Suppressor macrophage (primary cell): ENCODE measurements at regions not wholly inside any gene's neighbourhood (a gene's known extent, or its start where the extent isn't known, plus 50 kb on each side); places are given as distances from the start of the nearest gene placed in this dataset.

Source experiments
- DNase-seq, 4 experiments: peaks; one replicate each; pipeline ENCODE4 v3.0.0-alpha.2; 2020 to 2022

DNA sequence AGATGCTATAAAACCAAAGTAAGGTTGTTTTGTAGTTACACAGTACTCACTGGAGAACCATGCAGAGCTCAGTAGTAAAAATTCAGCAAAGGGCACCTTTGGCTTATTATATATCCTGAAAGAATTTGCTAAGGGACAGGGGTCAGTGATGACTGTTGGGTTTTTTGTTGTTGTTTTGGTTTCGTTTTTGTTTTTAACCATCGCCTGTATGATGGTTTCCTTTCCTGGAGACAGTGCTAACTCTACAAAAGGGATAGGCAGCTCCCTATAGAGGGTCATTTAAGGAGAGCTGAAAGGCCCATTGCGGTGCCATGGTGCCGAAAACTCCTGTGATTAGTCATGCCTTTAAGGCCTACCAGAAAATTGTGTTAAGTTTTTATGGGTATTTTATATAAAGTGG is 118.2 kb upstream of the GOLIM4 start:
- peak in 1 of 4 experiments; percentile 1 for DNase-seq

DNA sequence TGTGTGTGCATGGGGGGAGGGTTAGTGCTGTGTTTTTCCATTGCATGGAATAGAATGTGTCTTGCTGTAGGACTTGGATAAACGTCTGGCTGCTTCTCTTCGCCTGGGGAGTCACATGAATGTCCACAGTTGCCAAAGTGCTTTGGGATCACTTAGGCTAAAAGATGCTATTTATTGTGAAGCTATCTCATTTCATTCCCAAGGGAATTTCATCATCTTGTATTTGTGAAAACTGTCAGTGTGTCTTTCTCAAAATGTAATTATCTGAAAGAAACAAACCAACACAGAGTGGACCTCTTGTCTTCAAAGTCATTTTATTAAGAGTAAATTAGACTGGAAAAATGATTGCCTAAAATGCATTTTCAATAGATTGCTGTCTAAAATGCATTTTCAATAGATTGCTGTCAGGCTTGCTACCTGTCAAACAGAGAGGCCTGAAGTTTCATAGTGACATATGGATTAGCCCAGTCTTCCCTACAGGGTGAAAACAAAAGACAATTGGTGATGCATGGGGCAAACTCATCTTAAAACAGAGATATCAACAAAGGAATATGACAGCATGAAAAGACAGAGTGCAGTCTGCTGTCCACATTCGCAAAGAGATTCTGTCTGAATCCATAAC is 117.1 kb upstream of the GOLIM4 start:
- no peak for DNase-seq

DNA sequence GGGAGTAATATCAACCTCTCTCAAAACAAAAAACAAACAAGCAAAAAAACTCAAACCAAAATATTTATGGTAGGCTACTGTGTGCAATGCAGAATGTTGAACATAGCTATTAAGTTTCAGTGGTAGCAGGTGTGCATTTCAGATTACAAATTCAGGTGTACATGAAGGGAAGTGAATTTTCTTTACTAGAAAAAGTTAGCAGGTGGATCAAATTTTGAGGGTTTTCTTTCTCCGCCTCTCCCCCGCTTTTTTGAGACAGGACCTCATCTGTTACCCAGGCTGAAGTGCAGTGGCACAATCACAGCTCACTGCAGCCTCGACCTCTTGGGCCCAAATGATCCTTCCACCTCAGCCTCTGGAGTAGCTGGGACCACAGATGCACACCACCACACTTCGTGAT is 109.7 kb upstream of the GOLIM4 start:
- DNase-seq, result no peak

DNA sequence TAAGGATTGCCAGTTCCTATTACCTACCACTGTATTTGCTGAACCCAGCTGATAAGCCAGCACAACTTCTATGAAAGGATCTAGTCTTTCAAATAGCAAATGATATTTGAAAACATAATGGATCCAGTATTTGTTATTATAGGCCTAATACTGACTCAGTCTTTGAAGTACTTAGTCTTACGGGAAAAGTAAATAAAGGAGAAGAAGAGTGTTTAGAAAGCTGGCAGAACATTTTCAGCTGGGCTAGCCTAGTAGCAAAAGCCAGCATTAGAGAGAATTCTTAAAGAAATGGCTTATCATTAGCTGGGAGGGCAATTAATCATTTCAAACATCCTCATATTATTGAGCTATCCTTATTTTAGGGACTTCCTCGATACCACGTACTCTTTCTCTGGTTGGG is 101.4 kb upstream of the GOLIM4 start:
- DNase-seq, result no peak

DNA sequence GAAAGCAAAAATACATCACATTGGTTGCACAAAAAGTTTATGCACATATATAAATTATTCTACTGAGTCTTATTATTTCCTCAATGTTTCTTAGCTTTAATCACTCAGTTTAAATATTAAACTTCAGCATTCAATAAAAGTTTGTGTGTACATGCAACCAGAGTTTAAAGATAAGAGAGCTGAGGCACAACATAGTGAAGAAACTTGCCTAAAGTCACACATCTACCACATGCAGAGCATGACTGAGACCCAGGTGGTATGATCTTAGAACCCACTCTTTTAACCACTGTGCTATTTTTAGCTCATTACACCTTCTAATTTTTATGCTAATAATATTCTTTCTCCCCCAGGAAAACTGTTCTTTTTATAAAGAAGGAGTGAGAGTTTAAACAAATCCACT is 96.1 kb upstream of the GOLIM4 start:
- no peak for DNase-seq

DNA sequence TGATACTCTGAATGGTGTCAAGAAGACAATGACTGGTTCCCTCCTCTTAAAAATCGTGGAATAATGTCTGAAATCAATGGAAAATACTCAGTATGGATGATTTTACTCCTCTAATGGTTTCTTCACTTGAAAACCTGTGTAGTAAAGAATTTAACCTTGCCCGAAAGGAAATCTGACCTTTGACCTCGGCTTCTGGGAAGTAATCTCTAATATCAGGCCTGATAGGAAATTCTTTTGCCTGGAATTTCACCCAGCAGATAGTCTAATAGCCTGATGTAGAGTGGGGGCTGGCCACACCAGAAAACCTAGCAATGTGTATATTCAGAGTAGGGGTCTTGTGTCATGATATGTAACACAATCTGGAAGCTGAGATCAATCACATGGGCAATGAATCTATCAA is 91.5 kb upstream of the GOLIM4 start:
- DNase-seq, result no peak

DNA sequence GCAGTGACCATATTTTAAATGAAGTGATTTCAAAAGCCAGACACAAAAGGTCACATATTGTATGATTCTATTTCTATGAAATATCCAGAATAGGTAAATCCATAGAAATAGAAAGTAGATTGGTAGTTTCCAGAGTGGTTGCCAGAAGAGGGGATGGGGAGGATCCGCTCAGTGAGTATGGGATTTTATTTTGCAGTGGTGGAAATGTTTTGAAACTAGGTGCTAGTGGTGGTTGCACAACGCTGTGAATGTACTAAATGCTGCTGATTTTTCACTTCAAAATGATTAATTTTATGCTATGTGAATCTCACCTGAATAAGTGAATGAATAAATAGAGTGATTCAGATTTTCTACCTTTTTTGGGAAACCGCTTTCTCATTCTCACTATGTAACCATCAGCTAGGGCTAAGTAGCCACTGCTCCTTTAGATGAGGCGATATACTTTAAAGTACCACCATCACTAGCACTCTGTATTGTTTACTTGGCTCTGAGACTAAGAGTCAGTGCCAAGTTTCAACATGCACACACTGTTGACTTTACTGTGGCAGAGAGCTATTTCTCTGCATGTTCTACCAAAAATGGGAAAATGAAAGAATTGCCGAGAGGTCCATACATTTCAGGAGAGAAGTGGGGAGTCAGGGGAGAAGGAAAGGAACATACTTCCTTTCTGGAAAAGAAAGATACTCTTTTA is 90.7 kb upstream of the GOLIM4 start:
- DNase-seq, result no peak

DNA sequence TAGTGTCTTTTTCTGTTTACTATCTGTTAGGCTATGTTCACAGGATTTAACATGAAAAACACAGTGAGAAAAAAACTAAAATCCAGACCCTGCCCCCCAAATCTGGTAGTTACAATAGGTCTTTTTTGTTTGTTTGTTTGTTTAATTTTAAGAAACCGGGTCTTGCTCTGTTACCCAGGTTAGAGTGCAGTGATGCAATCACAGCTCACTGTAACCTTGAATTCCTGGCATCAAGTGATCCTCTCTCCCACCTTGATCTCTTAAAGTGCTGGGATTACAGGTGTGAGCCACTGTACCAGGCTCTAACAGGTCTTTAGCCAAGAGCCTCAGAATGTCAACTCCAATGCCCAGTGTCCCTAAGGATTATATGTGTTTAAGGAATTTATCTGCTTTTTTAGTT is 88.0 kb upstream of the GOLIM4 start:
- no peak for DNase-seq

DNA sequence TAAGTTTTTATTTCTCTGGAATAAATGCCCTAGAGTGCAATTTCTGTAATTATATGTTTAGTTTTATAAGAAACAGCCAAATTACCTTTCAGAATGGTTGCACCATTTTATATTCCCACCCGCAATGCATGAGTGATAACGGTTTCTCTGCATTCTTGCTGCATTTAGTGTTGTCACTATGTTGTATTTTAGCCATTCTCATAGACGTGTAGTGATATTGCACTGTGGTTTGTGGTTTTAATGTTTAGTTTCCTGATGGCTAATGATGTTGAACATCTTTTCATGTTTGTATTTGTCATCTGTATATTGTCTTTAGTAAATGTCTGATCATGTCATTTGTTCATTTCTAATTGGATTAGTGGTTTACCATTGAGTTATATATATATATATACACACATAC is 73.0 kb upstream of the GOLIM4 start:
- no peak for DNase-seq

DNA sequence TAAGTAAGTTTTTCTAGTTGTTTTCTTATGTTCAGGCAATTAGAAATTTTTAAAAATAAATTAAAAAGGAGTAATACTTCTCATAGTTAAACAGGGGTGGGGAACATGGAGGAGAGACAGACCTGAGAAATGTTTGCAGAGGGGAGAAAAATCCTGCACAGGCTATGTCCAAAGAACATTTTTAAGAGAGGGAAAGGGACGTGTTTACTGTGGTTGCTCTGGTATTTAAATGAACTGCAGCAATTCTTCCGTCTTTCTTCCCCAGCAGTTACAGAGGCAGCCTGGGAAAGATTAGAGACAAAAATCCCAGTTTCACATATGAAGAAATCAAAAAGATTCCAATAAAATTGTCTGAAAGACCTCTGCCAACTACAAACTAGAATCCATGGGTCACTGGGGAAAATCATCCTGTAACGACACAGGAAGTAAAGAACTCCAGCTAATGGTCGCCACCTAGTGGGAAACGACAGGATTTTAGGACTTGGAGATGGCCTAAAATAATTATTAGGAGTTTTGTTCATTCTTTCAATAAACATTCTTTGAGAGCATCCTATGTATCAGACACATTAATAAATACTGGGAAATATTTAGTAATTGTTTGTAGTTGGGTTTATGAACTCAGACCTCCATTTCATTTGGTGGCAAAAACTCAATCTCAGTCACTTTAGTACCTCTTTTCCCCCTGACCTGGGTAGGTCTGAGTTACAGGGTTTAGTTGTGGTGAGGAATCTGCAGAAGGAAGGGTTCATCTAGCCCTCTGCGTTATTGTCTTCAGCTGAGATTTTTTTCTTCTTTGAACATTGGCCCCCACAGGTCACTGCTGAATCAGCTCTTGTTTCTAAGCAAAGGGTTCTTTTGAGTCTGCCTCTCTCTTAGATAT is 69.9 kb upstream of the GOLIM4 start:
- peak; percentile 81 to 91 (median 85) for DNase-seq

DNA sequence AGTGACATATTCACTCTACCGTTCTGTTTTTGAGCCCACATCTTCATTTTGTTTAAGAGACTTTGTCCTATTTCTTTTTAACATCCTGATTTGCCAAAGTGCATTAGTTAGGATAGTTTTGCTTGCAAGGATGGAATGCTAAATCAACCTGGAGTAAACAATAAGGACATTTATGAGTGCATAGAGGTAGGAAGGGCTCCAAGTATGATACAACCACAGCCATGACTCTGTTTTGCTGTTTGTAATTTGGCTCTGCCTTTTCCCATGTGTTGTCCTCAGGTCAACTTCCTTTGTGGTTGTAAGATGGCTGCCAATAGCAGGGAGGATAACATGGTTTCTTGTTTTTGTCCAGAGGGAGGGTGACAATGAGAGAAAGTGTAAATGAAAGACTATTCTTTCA is 66.4 kb upstream of the GOLIM4 start:
- peak in 1 of 4 experiments; percentile 8 for DNase-seq

DNA sequence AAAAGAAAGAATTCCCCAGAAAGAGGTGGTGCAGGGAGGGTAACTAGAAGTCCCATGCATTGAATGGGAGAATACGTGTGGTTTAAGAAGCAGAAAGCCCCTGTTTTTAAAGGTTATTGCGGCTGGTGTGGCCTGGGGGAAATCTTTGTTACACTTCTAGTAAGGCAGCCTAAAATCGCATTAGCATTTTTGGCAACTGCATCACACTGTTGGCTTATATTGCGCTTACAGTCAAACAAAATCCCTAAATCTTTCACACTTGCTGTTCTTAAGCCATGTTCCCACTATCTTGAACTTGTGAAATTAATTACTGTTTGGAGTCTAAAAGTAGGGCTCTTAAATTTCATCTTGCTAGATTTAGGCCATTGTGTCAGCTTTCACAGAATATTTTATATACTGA is 66.0 kb upstream of the GOLIM4 start:
- no peak for DNase-seq

DNA sequence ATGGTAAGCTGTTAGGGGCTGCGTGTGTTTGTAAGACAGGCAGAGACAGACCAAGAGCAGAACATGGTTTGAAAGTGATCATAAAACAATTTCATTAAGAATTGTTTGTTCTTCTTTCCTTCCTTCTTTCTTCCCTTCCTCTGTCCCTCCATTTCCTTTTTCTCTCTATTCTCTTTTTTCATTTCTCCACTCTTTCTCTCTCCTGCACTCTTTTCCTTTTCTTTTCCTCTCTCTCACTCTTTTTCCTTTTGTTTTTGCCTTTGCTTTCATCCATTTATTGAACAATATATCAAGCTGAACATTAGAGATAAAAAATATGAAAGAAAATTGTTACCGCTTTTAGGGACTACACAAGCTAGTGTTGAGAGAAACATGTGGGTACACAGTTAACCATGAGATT is 62.2 kb upstream of the GOLIM4 start:
- DNase-seq, result no peak

DNA sequence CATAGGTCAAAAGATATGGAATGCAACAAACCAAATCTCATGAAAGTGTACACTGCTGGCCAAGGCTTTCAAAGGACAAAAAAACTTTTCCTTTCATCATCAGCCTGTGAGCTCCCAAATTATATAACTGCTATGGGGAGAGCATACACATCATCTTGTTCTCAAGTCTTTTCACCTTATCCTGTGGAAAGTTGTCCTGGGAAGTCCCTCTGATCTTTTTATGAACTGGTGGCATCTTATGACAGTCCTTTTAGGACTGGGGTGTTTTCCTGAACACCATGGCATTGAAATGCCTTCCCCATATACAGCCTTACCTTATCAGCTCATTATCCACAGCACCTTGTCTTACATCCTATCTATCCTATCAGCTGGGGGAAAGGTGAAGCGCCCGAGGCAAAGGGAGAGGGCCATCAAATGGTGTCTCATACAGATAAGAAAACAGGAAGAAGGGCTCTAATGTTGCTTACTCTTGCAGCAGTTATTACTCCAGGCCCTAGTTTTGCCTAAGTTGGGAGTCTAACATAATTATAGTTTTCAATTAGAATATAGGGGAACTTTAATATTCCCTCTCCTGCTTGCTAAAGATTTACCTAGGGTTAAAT is 61.5 kb upstream of the GOLIM4 start:
- peak; percentile 21 to 48 (median 26) for DNase-seq

DNA sequence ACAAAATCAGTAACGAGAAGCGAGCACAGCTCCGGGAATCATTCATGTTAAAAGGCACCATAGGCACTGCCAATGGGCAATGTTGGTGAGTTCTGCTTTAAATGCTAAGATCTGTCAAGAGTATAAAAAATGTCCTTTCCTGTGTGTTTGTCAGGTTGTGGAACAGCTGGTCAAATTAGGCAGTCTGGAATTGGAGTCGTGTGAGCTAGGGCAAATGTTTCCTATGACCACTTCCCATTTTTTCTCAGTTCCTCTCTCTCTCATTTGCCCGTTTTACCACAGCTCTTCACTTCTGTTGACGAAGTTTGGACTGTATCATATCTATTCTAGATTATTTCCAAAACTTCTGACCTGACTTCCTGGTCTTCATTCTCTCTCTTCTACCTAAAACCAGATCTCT is 60.8 kb upstream of the GOLIM4 start:
- DNase-seq, result peak; percentile 73 to 89 (median 82)

DNA sequence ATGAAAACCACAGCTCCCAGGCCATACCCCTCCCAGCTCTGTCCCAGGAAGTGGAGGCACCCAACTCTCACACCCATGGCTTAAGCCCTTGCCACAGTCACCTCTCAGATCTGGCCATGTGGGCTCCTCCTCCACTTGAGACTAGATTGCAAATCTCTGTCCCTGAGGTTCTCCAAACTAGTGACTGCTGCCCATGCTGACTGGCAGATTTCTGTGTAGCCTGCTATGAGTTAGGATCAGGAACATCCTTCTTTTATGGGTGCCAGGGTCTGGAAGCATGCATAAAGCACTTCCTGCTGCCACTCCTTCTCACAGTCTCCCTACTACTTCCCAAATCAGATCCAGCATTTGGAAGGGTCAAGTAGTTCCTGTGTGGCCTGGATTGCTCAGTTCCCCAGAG is 59.6 kb upstream of the GOLIM4 start:
- peak; percentile 71 to 83 (median 74) for DNase-seq

DNA sequence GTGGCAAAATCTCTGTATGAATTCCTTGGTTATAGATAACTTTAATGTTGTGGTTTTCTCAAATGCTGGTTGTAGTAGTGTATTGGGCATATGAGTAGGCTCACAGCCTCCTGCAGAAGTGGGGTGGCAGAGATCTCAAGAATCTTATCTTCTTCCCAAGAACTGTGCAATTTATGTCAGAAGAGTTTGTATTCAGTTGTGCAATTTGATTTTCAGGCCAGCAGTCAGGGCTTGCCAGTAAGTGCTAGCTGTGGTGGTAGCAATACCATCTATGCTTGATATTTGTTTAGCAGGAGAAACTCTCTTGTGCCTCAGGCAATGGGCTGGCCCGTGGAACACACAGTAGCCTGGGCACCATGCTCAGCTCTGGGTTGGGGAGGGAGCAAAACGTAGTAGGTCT is 58.4 kb upstream of the GOLIM4 start:
- DNase-seq, result no peak

DNA sequence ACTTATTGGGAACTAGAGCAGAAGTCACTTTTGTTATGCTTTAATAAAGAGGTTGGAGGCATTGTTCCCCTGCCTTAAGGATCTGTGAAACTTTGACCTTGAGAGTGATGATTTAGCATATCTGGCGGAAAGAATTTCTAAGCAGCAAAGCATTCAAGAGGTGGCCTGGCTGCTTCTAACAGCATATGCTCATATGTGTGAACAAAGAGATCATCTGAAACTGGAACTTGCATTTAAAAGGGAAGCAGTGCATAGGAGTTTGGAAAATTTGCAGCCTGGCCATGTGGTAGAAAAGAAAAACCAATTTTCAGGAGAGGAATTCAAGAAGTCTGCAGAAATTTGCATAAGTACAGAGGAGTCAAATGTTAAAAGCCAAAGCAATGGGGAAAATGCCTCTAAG is 56.4 kb upstream of the GOLIM4 start:
- no peak for DNase-seq
